ENCODE measurements at regions not wholly inside any gene's neighbourhood (a gene's known extent, or its start where the extent isn't known, plus 50 kb on each side); places are given as distances from the start of the nearest gene placed in this dataset.
"Not testable (repeated sequence)": the region's sequence is repeated elsewhere in the genome, so short reads cannot be mapped to it uniquely, and the experiment has no call there.

GRCh38 chr6:80502871-80503270 is 396.4 kb downstream of the BCKDHB start:
- FAIRE-seq (no peak), DNase-seq (ENCODE audit: insufficient read length) (no peak)
- TF ChIP-seq POLR2A (IDR thresholded peaks at IDR 0.05; ENCODE audit: low read depth, low read length), result no peak
- no peak for TF ChIP-seq TAF1 (IDR thresholded peaks at IDR 0.05; ENCODE audit: borderline replicate concordance, low read depth, low read length)
- no peak for TF ChIP-seq POLR2AphosphoS5 (IDR thresholded peaks at IDR 0.05; ENCODE audit: low read depth, low read length)

GRCh38 chr6:80501636-80502035 is 395.2 kb downstream of the BCKDHB start:
- DNase-seq (ENCODE audit: insufficient read length), result no peak
- FAIRE-seq, result no peak
- no peak for TF ChIP-seq POLR2A (IDR thresholded peaks at IDR 0.05; ENCODE audit: low read depth, low read length)
- no peak for TF ChIP-seq TAF1 (IDR thresholded peaks at IDR 0.05; ENCODE audit: borderline replicate concordance, low read depth, low read length)
- no peak for TF ChIP-seq POLR2AphosphoS5 (IDR thresholded peaks at IDR 0.05; ENCODE audit: low read depth, low read length)

- not testable (repeated sequence) for FAIRE-seq; DNase-seq (ENCODE audit: insufficient read length)
These were observed 391.4 kb downstream of the BCKDHB start for GRCh38 chr6:80497696-80498486.

GRCh38 chr6:80489911-80490635 is 383.6 kb downstream of the BCKDHB start:
- TF ChIP-seq POLR2A (IDR thresholded peaks at IDR 0.05; ENCODE audit: low read depth, low read length) (no peak), POLR2AphosphoS5 (IDR thresholded peaks at IDR 0.05; ENCODE audit: low read depth, low read length) (no peak), TAF1 (IDR thresholded peaks at IDR 0.05; ENCODE audit: borderline replicate concordance, low read depth, low read length) (no peak)
- DNase-seq (ENCODE audit: insufficient read length) (no peak), FAIRE-seq (no peak)

GRCh38 chr6:80488190-80488589 is 381.7 kb downstream of the BCKDHB start:
- FAIRE-seq, result no peak
- no peak for TF ChIP-seq POLR2A (IDR thresholded peaks at IDR 0.05; ENCODE audit: low read depth, low read length)
- no peak for TF ChIP-seq TAF1 (IDR thresholded peaks at IDR 0.05; ENCODE audit: borderline replicate concordance, low read depth, low read length)
- no peak for TF ChIP-seq POLR2AphosphoS5 (IDR thresholded peaks at IDR 0.05; ENCODE audit: low read depth, low read length)
- no peak for DNase-seq (ENCODE audit: insufficient read length)

GRCh38 chr6:80485494-80485893 is 379.0 kb downstream of the BCKDHB start:
- FAIRE-seq; DNase-seq (ENCODE audit: insufficient read length): not testable (repeated sequence)

- DNase-seq (ENCODE audit: insufficient read length) (no peak), FAIRE-seq (no peak)
- TF ChIP-seq POLR2AphosphoS5 (IDR thresholded peaks at IDR 0.05; ENCODE audit: low read depth, low read length) (no peak), POLR2A (IDR thresholded peaks at IDR 0.05; ENCODE audit: low read depth, low read length) (no peak), TAF1 (IDR thresholded peaks at IDR 0.05; ENCODE audit: borderline replicate concordance, low read depth, low read length) (no peak)
These were observed 375.6 kb downstream of the BCKDHB start for GRCh38 chr6:80482056-80482455.

GRCh38 chr6:80480421-80481157 is 374.1 kb downstream of the BCKDHB start:
- FAIRE-seq (no peak), DNase-seq (ENCODE audit: insufficient read length) (no peak)

GRCh38 chr6:80478030-80478429 is 371.6 kb downstream of the BCKDHB start:
- DNase-seq (ENCODE audit: insufficient read length), result no peak
- no peak for TF ChIP-seq POLR2A (IDR thresholded peaks at IDR 0.05; ENCODE audit: low read depth, low read length)
- no peak for FAIRE-seq

More at GRCh38 chr6:80480421-80481157, 374.1 kb downstream of the BCKDHB start:
- TF ChIP-seq TAF1 (IDR thresholded peaks at IDR 0.05; ENCODE audit: borderline replicate concordance, low read depth, low read length) (no peak), POLR2A (IDR thresholded peaks at IDR 0.05; ENCODE audit: low read depth, low read length) (no peak), POLR2AphosphoS5 (IDR thresholded peaks at IDR 0.05; ENCODE audit: low read depth, low read length) (no peak)

- TF ChIP-seq POLR2AphosphoS5 (IDR thresholded peaks at IDR 0.05; ENCODE audit: low read depth, low read length) (no peak), POLR2A (IDR thresholded peaks at IDR 0.05; ENCODE audit: low read depth, low read length) (no peak), TAF1 (IDR thresholded peaks at IDR 0.05; ENCODE audit: borderline replicate concordance, low read depth, low read length) (no peak)
- FAIRE-seq (no peak), DNase-seq (ENCODE audit: insufficient read length) (no peak)
These were observed 371.1 kb downstream of the BCKDHB start for GRCh38 chr6:80477591-80477990.

- FAIRE-seq (no peak), DNase-seq (ENCODE audit: insufficient read length) (no peak)
- TF ChIP-seq POLR2A (IDR thresholded peaks at IDR 0.05; ENCODE audit: low read depth, low read length) (no peak), POLR2AphosphoS5 (IDR thresholded peaks at IDR 0.05; ENCODE audit: low read depth, low read length) (no peak), TAF1 (IDR thresholded peaks at IDR 0.05; ENCODE audit: borderline replicate concordance, low read depth, low read length) (no peak)
These were observed 365.8 kb downstream of the BCKDHB start for GRCh38 chr6:80472271-80472670.

- DNase-seq (ENCODE audit: insufficient read length) (no peak), FAIRE-seq (no peak)
- TF ChIP-seq TAF1 (IDR thresholded peaks at IDR 0.05; ENCODE audit: borderline replicate concordance, low read depth, low read length) (no peak), POLR2A (IDR thresholded peaks at IDR 0.05; ENCODE audit: low read depth, low read length) (no peak), POLR2AphosphoS5 (IDR thresholded peaks at IDR 0.05; ENCODE audit: low read depth, low read length) (no peak)
These were observed 363.5 kb downstream of the BCKDHB start for GRCh38 chr6:80469977-80470376.
